Fibroblast of pulmonary artery (primary cell): ENCODE measurements at regions not wholly inside any gene's neighbourhood (a gene's known extent, or its start where the extent isn't known, plus 50 kb on each side); places are given as distances from the start of the nearest gene placed in this dataset.

ENCODE experiments used
- DNase-seq: peaks from one replicate; pipeline ENCODE4 v3.0.0-alpha.2; 2010; ENCODE audit warnings: low read depth
- H3K4me3 ChIP-seq: replicated peaks from 2 replicates; pipeline ENCODE4 v1.5.1; 2011; ENCODE audit warnings: low read depth, mild to moderate bottlenecking, control low read depth, low read length, moderate library complexity
- CTCF ChIP-seq: IDR thresholded peaks from 2 replicates; pipeline ENCODE4 v1.5.1; 2011; ENCODE audit warnings: mild to moderate bottlenecking, control low read depth, low read length, inconsistent platforms; ENCODE audit errors: missing control alignments

GRCh38 chr6:14328163-14328562, 210.6 kb downstream of the CD83 start:
- DNase-seq, result peak; percentile 14
- no peak overlapping the region for H3K4me3 ChIP-seq
- TF ChIP-seq CTCF, result no peak

GRCh38 chr6:14333556-14334305, 216.2 kb downstream of the CD83 start:
- H3K4me3 ChIP-seq, result no peak overlapping the region
- TF ChIP-seq CTCF, result no peak
- peak; percentile 35 for DNase-seq

- DNase-seq, result no peak
- TF ChIP-seq CTCF, result no peak
- no peak overlapping the region for H3K4me3 ChIP-seq
Observed at GRCh38 chr6:14335071-14335470, 217.5 kb downstream of the CD83 start.

GRCh38 chr6:14337152-14337551, 219.6 kb downstream of the CD83 start:
- TF ChIP-seq CTCF, result no peak
- DNase-seq, result peak; percentile 55
- H3K4me3 ChIP-seq, result no peak overlapping the region

- no peak for TF ChIP-seq CTCF
- H3K4me3 ChIP-seq, result no peak overlapping the region
- no peak for DNase-seq
Observed at GRCh38 chr6:14339172-14339571, 221.6 kb downstream of the CD83 start.

GRCh38 chr6:14339711-14340584, 222.4 kb downstream of the CD83 start:
- no peak for DNase-seq
- TF ChIP-seq CTCF, result no peak
- H3K4me3 ChIP-seq, result no peak overlapping the region
